Astrocyte (in vitro differentiated cells and primary cell): ENCODE measurements at regions not wholly inside any gene's neighbourhood (a gene's known extent, or its start where the extent isn't known, plus 50 kb on each side); places are given as distances from the start of the nearest gene placed in this dataset.

Experiments used
- CTCF ChIP-seq: IDR thresholded peaks from 2 replicates; pipeline ENCODE4 v1.5.1; 2011; ENCODE audit warnings: low read depth, mild to moderate bottlenecking, inconsistent platforms, low read length, moderate library complexity; ENCODE audit not compliant: insufficient read depth
- EZH2 ChIP-seq: IDR thresholded peaks from 2 replicates; pipeline ENCODE4 v1.6.1; 2012; ENCODE audit warnings: mild to moderate bottlenecking, low read length, inconsistent platforms; ENCODE audit not compliant: insufficient read depth

GRCh38 chr13:89515948-89516347, 1831.5 kb upstream of the MIR17HG start:
- TF ChIP-seq CTCF (no peak), EZH2 (no peak)
